ENCODE measurements at regions not wholly inside any gene's neighbourhood (a gene's known extent, or its start where the extent isn't known, plus 50 kb on each side); places are given as distances from the start of the nearest gene placed in this dataset.
A peak's percentile ranks its signal among the peaks of the same experiment; 100 is the strongest.
"Not testable (repeated sequence)": the region's sequence is repeated elsewhere in the genome, so short reads cannot be mapped to it uniquely, and the experiment has no call there.

GRCh38 chr14:84340938-84341337 is 1189.0 kb upstream of the FLRT2 start:
- no peak for DNase-seq (ENCODE audit: low read depth)

GRCh38 chr14:84341867-84342266 is 1188.1 kb upstream of the FLRT2 start:
- not testable (repeated sequence) for DNase-seq (ENCODE audit: low read depth)

DNA sequence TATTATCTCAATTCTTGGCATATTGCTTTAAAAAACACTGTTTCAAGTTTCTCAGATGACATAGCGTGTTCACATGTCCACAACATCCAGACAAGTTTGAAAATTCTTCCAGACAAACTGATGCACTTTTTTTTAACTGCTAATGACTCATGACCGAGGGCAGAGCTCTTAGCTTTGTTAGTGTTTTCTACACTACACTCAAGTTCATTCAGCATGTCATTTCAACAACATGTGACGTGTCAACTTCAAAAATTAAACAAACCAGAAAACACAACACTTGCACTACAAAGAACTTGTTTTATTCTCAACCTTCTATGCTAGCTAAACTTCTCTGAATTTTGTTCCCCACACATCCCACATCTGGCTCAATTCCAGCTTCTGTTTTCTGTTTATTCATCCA is 1186.3 kb upstream of the FLRT2 start:
- no peak for DNase-seq (ENCODE audit: low read depth)

DNA sequence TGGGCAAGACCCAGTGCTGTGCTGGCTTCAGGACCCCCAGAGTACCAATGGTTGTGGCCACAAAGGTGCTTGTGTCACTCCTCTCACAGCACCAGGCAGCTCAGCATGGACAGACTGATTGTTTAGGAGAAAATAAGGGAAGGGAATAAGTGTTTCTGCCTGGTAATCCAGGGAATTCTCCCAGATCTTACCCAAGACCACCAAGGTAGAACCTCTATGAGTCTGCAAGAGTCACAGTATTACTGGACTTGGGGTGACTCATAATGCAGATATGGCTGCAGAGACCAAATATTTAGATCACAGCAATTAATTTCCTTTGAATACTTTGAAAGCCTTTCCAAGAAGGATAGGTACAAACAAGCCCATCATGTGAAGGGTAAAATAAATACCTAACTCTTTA is 1178.3 kb upstream of the FLRT2 start:
- no peak for DNase-seq (ENCODE audit: low read depth)

DNA sequence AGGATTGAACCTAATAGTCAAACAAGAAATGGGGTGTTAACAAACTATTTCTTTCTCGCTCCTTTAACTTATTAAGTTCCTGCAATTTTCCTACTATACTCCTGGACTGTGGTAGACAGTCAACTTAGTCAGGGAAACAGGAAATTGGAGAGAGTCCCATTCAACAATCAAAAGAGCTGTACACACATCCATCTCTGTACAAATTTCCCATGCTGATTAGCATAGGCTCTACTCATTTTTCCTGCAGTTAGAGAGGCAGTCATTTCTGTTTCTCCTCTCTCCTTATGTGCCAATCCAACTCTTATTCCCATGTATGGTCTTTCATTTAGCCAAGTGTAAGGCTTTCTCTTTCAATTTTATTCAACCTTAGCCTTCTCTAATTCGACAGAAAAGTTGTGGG is 1168.5 kb upstream of the FLRT2 start:
- no peak for DNase-seq (ENCODE audit: low read depth)

- peak; percentile 39 for DNase-seq (ENCODE audit: low read depth)
Measured at GRCh38 chr14:84375235-84375634, 1154.7 kb upstream of the FLRT2 start.

GRCh38 chr14:84390010-84390409 is 1139.9 kb upstream of the FLRT2 start:
- no peak for DNase-seq (ENCODE audit: low read depth)

DNA sequence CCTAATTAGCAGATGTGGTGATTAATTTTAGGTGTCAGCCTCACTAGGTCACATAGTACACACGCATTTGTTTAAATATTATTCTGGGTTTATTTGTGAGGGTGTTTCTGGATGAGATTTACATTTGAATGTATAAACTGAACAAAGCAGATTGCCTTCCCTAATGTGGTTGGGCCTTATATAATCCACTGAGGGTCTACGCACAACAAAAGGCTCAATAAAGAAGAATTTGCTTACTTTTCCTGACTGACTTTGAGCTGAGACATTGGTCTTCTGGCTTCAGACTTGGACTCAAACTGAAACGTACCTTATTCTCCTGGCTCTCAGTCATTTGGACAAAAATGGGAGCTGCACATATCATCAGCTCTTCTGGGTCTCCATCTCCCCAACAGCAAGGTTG is 1132.3 kb upstream of the FLRT2 start:
- DNase-seq (ENCODE audit: low read depth) = no peak

GRCh38 chr14:84399296-84399910 is 1130.5 kb upstream of the FLRT2 start:
- no peak for DNase-seq (ENCODE audit: low read depth)

DNA sequence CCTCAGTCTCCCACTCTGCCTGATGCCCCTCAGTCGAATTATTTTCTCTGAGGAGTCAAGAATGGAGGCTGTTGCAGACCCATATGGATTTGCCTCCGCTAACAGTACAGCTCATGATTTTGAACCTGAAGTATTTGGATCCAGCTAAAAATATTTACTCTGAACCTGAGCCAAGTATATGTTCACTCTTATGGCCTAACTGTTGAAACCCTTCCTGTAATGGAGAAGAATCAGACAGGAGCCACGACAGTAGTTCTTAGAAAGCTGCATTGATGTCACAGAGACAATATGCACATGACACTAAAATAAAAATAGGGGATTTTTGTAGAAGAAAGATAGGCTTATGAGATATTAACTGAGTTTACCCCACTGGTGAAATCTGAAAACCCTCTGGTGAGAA is 1128.3 kb upstream of the FLRT2 start:
- DNase-seq (ENCODE audit: low read depth) = no peak

GRCh38 chr14:84403585-84403984 is 1126.4 kb upstream of the FLRT2 start:
- DNase-seq (ENCODE audit: low read depth) = no peak

- no peak for DNase-seq (ENCODE audit: low read depth)
Measured at GRCh38 chr14:84404246-84404645, 1125.7 kb upstream of the FLRT2 start.

DNA sequence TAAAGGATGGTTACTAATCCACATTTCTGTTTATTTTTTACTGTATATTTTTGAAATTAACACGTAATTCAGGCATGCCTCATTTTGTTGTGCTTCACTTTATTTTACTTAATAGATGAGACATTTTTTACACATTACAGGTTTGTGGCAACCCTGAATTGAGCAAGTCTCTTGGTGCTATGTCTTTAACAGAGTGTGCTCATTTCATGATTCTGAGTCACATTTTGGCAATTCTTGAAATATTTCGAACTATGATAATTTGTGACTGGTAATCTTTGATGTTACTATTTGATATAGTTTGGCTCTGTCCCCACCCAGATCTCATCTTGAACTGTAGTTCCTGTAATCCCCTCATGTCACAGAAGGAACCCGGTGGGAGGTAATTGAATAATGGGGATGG is 1120.5 kb upstream of the FLRT2 start:
- peak; percentile 50 for DNase-seq (ENCODE audit: low read depth)

DNA sequence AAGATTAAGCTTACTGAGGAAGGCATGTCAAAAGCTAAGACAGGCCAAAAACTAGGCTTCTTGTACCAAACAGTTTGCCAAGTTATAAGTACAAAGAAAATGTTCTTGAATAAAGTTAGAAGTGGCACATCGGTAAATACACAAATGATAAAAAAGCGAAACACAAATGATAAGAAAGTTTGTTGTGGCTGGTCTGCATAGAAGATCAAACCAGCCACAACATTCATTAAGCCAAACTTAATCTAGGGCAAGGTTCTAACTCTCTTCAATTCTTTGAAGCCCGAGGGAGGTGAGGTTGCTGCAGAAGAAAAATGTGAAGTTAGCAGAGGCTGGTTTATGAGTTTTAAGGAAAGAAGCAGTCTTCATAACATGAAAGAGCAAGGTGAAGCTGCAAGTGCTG is 1119.6 kb upstream of the FLRT2 start:
- DNase-seq (ENCODE audit: low read depth) = no peak

DNA sequence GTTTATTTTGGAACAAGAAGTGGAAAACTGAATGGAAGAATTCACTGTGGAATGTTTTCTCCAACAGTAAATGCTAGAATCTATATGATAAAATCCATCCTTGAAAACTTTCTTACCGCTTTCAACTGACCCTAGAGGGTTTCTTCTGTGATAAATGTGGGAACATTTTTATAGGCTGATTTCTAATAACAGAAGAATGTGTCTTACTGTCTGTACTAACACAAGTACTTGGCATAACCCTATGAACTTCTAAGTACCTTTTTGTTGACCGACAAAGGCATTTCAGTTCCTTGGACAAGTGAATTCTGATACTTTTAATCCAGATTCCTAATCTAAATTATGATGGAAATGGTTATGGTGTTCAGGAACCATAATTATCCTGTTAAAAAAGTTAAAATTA is 1109.7 kb upstream of the FLRT2 start:
- DNase-seq (ENCODE audit: low read depth) = no peak

DNA sequence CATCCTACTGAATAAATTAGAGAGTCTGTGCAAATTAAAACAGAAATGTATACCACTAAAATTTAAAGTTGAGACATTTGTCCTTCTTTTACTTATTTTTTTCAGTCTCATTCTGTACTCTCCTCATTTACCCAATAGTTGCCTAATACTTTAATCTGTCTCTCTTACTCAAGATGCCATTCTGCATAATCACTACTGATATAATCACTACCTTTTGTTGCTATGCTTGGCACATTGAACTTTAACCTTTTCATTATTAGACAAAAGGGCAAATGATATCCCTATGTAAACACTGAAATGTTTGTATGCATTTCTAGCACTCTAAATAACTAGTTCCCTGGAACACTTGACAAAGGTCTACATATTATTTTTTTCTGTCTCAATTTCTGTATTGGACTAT is 1108.3 kb upstream of the FLRT2 start:
- DNase-seq (ENCODE audit: low read depth) = no peak

GRCh38 chr14:84425968-84426367 is 1104.0 kb upstream of the FLRT2 start:
- DNase-seq (ENCODE audit: low read depth) = no peak

- no peak for DNase-seq (ENCODE audit: low read depth)
Measured at GRCh38 chr14:84432676-84433075, 1097.3 kb upstream of the FLRT2 start.

- DNase-seq (ENCODE audit: low read depth) = peak; percentile 17
Measured at GRCh38 chr14:84433961-84434360, 1096.0 kb upstream of the FLRT2 start.

DNA sequence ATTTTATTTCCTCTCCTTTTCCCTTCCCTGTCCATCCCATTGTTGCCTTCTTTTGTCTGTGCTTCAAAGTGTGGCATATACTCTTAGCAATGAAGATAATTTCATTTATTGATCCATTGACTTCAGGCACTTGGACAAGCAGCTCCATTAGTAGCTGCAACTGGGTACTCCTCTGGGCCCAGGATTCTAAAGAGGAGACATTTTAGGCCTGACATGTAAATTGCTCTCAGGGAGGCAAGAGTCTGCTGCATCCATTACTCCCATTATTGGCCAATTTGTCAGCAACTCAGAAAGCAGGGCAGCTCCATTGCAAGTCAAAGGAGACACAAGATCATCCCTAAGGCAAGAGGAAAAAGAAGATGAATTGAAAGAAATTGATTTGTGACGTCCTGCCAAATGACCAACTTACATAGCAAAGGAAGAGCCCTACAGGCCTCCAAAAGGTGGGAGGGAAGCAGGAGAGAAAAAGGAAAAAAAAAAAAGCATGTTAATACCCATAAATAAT is 1094.1 kb upstream of the FLRT2 start:
- DNase-seq (ENCODE audit: low read depth) = no peak

DNA sequence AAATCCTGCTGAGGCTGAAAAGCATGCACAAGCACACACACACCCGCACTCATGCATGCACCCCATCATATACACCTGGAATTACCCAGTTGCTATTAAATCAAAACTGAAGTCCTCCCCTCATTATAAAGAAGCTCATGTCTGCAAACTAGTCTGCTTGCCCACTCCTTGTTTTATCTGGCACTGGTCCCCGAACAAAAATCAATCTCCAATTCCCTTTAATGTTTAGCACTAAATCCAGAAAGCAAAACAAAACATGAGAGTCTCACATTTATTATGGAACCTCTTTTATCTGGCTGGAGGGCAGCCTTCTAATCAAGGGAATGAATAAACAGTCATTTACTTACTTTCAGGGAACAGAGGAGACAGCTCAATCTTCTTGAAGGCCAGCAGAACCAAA is 1093.4 kb upstream of the FLRT2 start:
- no peak for DNase-seq (ENCODE audit: low read depth)

DNA sequence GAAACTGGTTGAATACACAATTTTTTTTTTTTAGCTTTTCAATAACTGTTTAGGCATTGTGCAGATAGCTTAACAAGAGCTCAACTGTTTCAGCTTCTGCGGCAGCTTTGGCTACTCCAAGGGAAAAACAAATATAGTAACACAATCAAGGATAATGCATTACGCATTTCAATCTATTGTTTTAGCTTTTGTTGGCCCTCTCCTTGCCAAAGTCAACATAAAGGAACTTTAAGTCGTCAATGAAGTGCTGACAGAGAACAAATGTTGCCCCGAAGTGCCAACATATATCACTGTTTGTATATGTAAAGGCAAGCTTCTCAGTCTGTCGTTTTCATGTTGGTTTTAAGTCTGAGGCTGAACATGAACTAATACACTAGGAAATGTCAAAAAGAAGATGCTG is 1087.4 kb upstream of the FLRT2 start:
- DNase-seq (ENCODE audit: low read depth) = no peak

- DNase-seq (ENCODE audit: low read depth) = no peak
Measured at GRCh38 chr14:84445486-84445885, 1084.5 kb upstream of the FLRT2 start.

- DNase-seq (ENCODE audit: low read depth) = no peak
Measured at GRCh38 chr14:84446250-84446649, 1083.7 kb upstream of the FLRT2 start.

Data from HS-27A (cell line).